GM12878 (cell line): ENCODE measurements at regions not wholly inside any gene's neighbourhood (a gene's known extent, or its start where the extent isn't known, plus 50 kb on each side); places are given as distances from the start of the nearest gene placed in this dataset.

Experiments
- ATAC-seq: fragments of 200-7000 bp; cut with Tn5 transposase; 3 replicates; pipeline ENCODE4 v1.9.1; 2020; ENCODE audit warnings: mild to moderate bottlenecking, moderate library complexity
- BruUV-seq: library from RNA; stranded (reverse); fragments of 400-500 nt; replicated peaks from 2 replicates; lab custom pipeline; 2021; lab: Mats Ljungman, UMichigan
- CTCF ChIA-PET: fragments of 300-600 bp; sonication (Branson Sonifier 250); formaldehyde crosslinking; extraction: SDS; loops from one replicate; lab custom pipeline; 2021; ENCODE audit warnings: inconsistent platforms; lab: Yijun Ruan, JAX
- POLR2A ChIA-PET: fragments of 350-600 bp; formaldehyde crosslinking; extraction: SDS; loops from one replicate; lab custom pipeline; 2021; ENCODE audit warnings: inconsistent platforms; lab: Charles Lee
- RAD21 ChIA-PET: fragments of 300-600 bp; sonication (Branson Sonifier 250); formaldehyde crosslinking; loops from one replicate; lab custom pipeline; 2023; ENCODE audit warnings: antibody characterized with exemption; ENCODE audit not compliant: unreplicated experiment; lab: Charles Lee
- SMC1A ChIA-PET: fragments of 300-600 bp; sonication (Branson Sonifier 250); formaldehyde crosslinking; loops from one replicate; lab custom pipeline; 2023; ENCODE audit not compliant: unreplicated experiment, uncharacterized antibody; lab: Charles Lee
- DNase-seq: peaks from one replicate; pipeline ENCODE4 v3.0.0-alpha.2; 2011; ENCODE audit warnings: low read depth, low spot score
- FAIRE-seq: peaks from 3 replicates; lab custom pipeline; 2011; peaks lifted over from hg19 to GRCh38; lab: Jason Lieb, UNC
- H2AFZ ChIP-seq: 2 replicates; pipeline ENCODE4 v1.6.0; 2011; ENCODE audit warnings: low read depth, low read length, control low read depth; ENCODE audit not compliant: control insufficient read depth
- H3K27ac ChIP-seq: 2 replicates; pipeline ENCODE4 v1.5.1; 2011; ENCODE audit warnings: control low read depth; ENCODE audit not compliant: control insufficient read depth, insufficient read depth
- H3K27me3 ChIP-seq, 2 experiments: replicated peaks in 1 of 2; 2 replicates each; pipeline versions ENCODE4 v1.6.0 to v1.6.1; 2011; ENCODE audit warnings: low read length in 1 of 2; ENCODE audit not compliant: control insufficient read depth in 2 of 2, insufficient read depth in 2 of 2
- H3K36me3 ChIP-seq, 2 experiments: 2 replicates each; pipeline ENCODE4 v1.5.1; 2011; ENCODE audit warnings: low read length in 1 of 2; ENCODE audit not compliant: control insufficient read depth in 2 of 2, insufficient read depth in 2 of 2
- H3K4me1 ChIP-seq: 2 replicates; pipeline ENCODE4 v1.6.1; 2011; ENCODE audit warnings: mild to moderate bottlenecking, low read length, moderate library complexity, mixed read lengths; ENCODE audit not compliant: control insufficient read depth, insufficient read depth
- H3K4me2 ChIP-seq: 2 replicates; pipeline ENCODE4 v1.6.0; 2011; ENCODE audit warnings: control low read depth; ENCODE audit not compliant: control insufficient read depth, insufficient read depth
- H3K4me3 ChIP-seq: fragments of 200-600 bp; sonication (generic); 2 replicates; pipeline ENCODE4 v1.5.1; 2016
- H3K79me2 ChIP-seq: 2 replicates; pipeline ENCODE4 v1.6.0; 2011; ENCODE audit warnings: low read length; ENCODE audit not compliant: control insufficient read depth, insufficient read depth
- H3K9ac ChIP-seq: 2 replicates; pipeline ENCODE4 v1.8.0; 2011; ENCODE audit warnings: low read length, control low read depth, mixed read lengths; ENCODE audit not compliant: control insufficient read depth, insufficient read depth
- H3K9me3 ChIP-seq: replicated peaks from 3 replicates; pipeline ENCODE4 v1.5.1; 2011; ENCODE audit warnings: mild to moderate bottlenecking, low read length; ENCODE audit not compliant: control insufficient read depth, insufficient read depth
- H4K20me1 ChIP-seq: 2 replicates; pipeline ENCODE4 v1.6.0; 2011; ENCODE audit not compliant: control insufficient read depth, insufficient read depth
- ATF3 ChIP-seq: IDR thresholded peaks from 2 replicates; pipeline ENCODE4 v1.6.1; 2011; ENCODE audit warnings: low read depth, mild to moderate bottlenecking, low read length, moderate library complexity, borderline replicate concordance; ENCODE audit errors: extremely low read depth
- BCLAF1 ChIP-seq: fragments of 450-650 bp; IDR thresholded peaks from 2 replicates; pipeline ENCODE4 v1.6.1; 2017; ENCODE audit warnings: antibody characterized with exemption, mild to moderate bottlenecking, moderate library complexity
- CHD1 ChIP-seq: IDR thresholded peaks from 2 replicates; pipeline ENCODE4 v1.6.1; 2012; ENCODE audit warnings: low read depth, low read length, improper control_type of control experiment
- ETV6 ChIP-seq, 2 experiments: fragments of 450-650 bp in 1 of 2; IDR thresholded peaks in 1 of 2; conservative IDR thresholded peaks in 1 of 2; 2 replicates each; pipeline ENCODE4 v1.6.1; 2014; ENCODE audit warnings: antibody characterized with exemption in 1 of 2, borderline replicate concordance in 1 of 2, low read depth in 1 of 2, mild to moderate bottlenecking in 1 of 2, moderate library complexity in 1 of 2
- FOXK2 ChIP-seq: fragments of 450-650 bp; IDR thresholded peaks from 2 replicates; pipeline ENCODE4 v1.6.1; 2017; ENCODE audit warnings: mild to moderate bottlenecking, moderate library complexity
- HDGF ChIP-seq: fragments of 450-650 bp; IDR thresholded peaks from 2 replicates; pipeline ENCODE4 v1.6.1; 2016; ENCODE audit warnings: antibody characterized with exemption
- NR2F1 ChIP-seq: fragments of 450-650 bp; conservative IDR thresholded peaks from 2 replicates; pipeline ENCODE4 v1.6.1; 2017; ENCODE audit warnings: mild to moderate bottlenecking
- POLR2A ChIP-seq: IDR thresholded peaks from 2 replicates; pipeline ENCODE4 v1.6.1; 2011; ENCODE audit warnings: low read depth, mild to moderate bottlenecking, low read length
- RBBP5 ChIP-seq: fragments of 200-600 bp; sonication (generic); conservative IDR thresholded peaks from 2 replicates; pipeline ENCODE4 v1.6.1; 2016
- SIN3A ChIP-seq: IDR thresholded peaks from 2 replicates; pipeline ENCODE4 v1.6.1; 2012; ENCODE audit warnings: low read depth, low read length, improper control_type of control experiment
- SREBF1 ChIP-seq: IDR thresholded peaks from 2 replicates; pipeline ENCODE4 v1.6.1; 2012; ENCODE audit warnings: mild to moderate bottlenecking, low read length
- WRNIP1 ChIP-seq: IDR thresholded peaks from 2 replicates; pipeline ENCODE4 v1.6.1; 2011; ENCODE audit warnings: low read depth, low read length, improper control_type of control experiment, borderline replicate concordance
- ZBTB40 ChIP-seq: fragments of 450-650 bp; IDR thresholded peaks from 2 replicates; pipeline ENCODE4 v1.6.1; 2016; ENCODE audit warnings: mild to moderate bottlenecking, moderate library complexity, borderline replicate concordance
- WGBS: methylation state at CpG from one replicate; pipeline ENCODE4 v1.1.6; 2016; ENCODE audit warnings: low lambda C conversion rate; ENCODE audit not compliant: insufficient replicate concordance, insufficient coverage; ENCODE audit errors: missing lambda C conversion rate; 5-methylcytosine and 5-hydroxymethylcytosine counted together
- in situ Hi-C: fragments of 300-500 bp; cut with MboI; formaldehyde crosslinking; loops from 9 replicates; pipeline ENCODE4 v1.14.3; 2018; ENCODE audit warnings: mixed read lengths
- intact Hi-C: fragments of 100-400 bp; cut with micrococcal nuclease; formaldehyde crosslinking; loops from one replicate; pipeline ENCODE4 v1.14.2; 2022; ENCODE audit not compliant: unreplicated experiment

GRCh38 chr11:29490938-29491337 lies 525.9 kb downstream of the KCNA4 start:
- WGBS: 18% methylated on average over 1 of the region's 1 CpG
- no peaks in the 10 kb centered on the region for H4K20me1 ChIP-seq
- no peak overlapping the region for H3K27ac ChIP-seq
- no peak overlapping the region for H2AFZ ChIP-seq
- no peaks in the 10 kb centered on the region for H3K4me1 ChIP-seq
- H3K4me3 ChIP-seq: no peak overlapping the region
- no peak overlapping the region for H3K9ac ChIP-seq
- ChIA-PET SMC1A (no interaction called here), CTCF (no interaction called here), POLR2A (no interaction called here), RAD21 (no interaction called here)
- H3K4me2 ChIP-seq: no peak overlapping the region
- no peak for TF ChIP-seq FOXK2
- TF ChIP-seq POLR2A: no peak
- TF ChIP-seq SIN3A: no peak
- no peak for TF ChIP-seq ETV6 (conservative IDR thresholded peaks at IDR 0.05 in 1 of 2, IDR thresholded peaks at IDR 0.05 in 1 of 2; ENCODE audit: borderline replicate concordance in 1 of 2, low read depth in 1 of 2)
- no peak for TF ChIP-seq NR2F1
- no peak for TF ChIP-seq BCLAF1
- H3K79me2 ChIP-seq: no peaks in the 10 kb centered on the region
- no peaks in the 10 kb centered on the region for H3K9me3 ChIP-seq
- H3K27me3 ChIP-seq: no peaks in the 10 kb centered on the region
- no peaks in the 10 kb centered on the region for H3K36me3 ChIP-seq
- ATAC-seq (no peak), FAIRE-seq (no peak), DNase-seq (no peak)
- no TSS peak for BruUV-seq
- in situ Hi-C loops (no loop called here), intact Hi-C loops (no loop called here)

GRCh38 chr11:29486301-29486700 lies 530.5 kb downstream of the KCNA4 start:
- ChIA-PET POLR2A (no interaction called here), SMC1A (no interaction called here), RAD21 (no interaction called here), CTCF (no interaction called here)
- Histone ChIP-seq H2AFZ (no peak overlapping the region), H3K9ac (no peak overlapping the region), H3K27ac (no peak overlapping the region), H3K4me2 (no peak overlapping the region), H3K27me3 (no peaks in the 10 kb centered on the region), H3K9me3 (no peaks in the 10 kb centered on the region), H3K4me3 (no peak overlapping the region), H3K36me3 (no peaks in the 10 kb centered on the region), H4K20me1 (no peaks in the 10 kb centered on the region), H3K4me1 (no peaks in the 10 kb centered on the region), H3K79me2 (no peaks in the 10 kb centered on the region)
- BruUV-seq: no TSS peak
- in situ Hi-C loops (no loop called here), intact Hi-C loops (no loop called here)
- no peak for ATAC-seq
- no peak for FAIRE-seq
- DNase-seq: no peak
- TF ChIP-seq CHD1: no peak
- TF ChIP-seq SREBF1: no peak
- TF ChIP-seq ATF3: no peak
- no peak for TF ChIP-seq ZBTB40
- TF ChIP-seq RBBP5: no peak
- TF ChIP-seq WRNIP1: no peak
- TF ChIP-seq HDGF: no peak
